Lung (tissue), 11 donors: ENCODE measurements at regions not wholly inside any gene's neighbourhood (a gene's known extent, or its start where the extent isn't known, plus 50 kb on each side); places are given as distances from the start of the nearest gene placed in this dataset.

Source experiments
- ATAC-seq: fragments of 200-7000 bp; cut with Tn5 transposase; one replicate; pipeline ENCODE4 v1.9.1; 2020; ENCODE audit warnings: moderate number of reproducible peaks; ENCODE audit not compliant: insufficient read depth, low FRiP score
- DNase-seq, 3 donors: peaks; one replicate each; pipeline ENCODE4 v3.0.0-alpha.2; 2013 to 2017
- H3K27ac ChIP-seq, 2 donors: one replicate each; pipeline ENCODE4 v1.5.1; 2013; ENCODE audit warnings: mild to moderate bottlenecking in 2 of 2, moderate library complexity in 2 of 2, control low read depth in 1 of 2, inconsistent platforms in 1 of 2, low read depth in 1 of 2, low read length in 1 of 2
- H3K27me3 ChIP-seq, 3 donors: one replicate each; pipeline ENCODE4 v1.5.1; 2013; ENCODE audit warnings: low read length in 2 of 3; ENCODE audit not compliant: control insufficient read depth in 3 of 3, insufficient read depth in 3 of 3
- H3K36me3 ChIP-seq, 4 donors: one replicate each; pipeline ENCODE4 v1.5.1; 2013; ENCODE audit warnings: low read length in 4 of 4, mild to moderate bottlenecking in 1 of 4, moderate library complexity in 1 of 4; ENCODE audit not compliant: control insufficient read depth in 4 of 4, insufficient read depth in 4 of 4
- H3K4me1 ChIP-seq, 5 donors: one replicate each; pipeline ENCODE4 v1.5.1; 2013; ENCODE audit warnings: low read length in 5 of 5, mild to moderate bottlenecking in 2 of 5, moderate library complexity in 1 of 5; ENCODE audit not compliant: control insufficient read depth in 5 of 5, insufficient read depth in 5 of 5
- H3K4me3 ChIP-seq: one replicate; pipeline ENCODE4 v1.5.1; 2013; ENCODE audit warnings: mild to moderate bottlenecking, control low read depth, moderate library complexity
- H3K9ac ChIP-seq, 2 donors: one replicate each; pipeline ENCODE4 v1.5.1; 2013; ENCODE audit warnings: low read length in 2 of 2, control low read depth in 1 of 2; ENCODE audit not compliant: insufficient read depth in 1 of 2
- H3K9me3 ChIP-seq, 4 donors: one replicate each; pipeline ENCODE4 v1.5.1; 2013; ENCODE audit warnings: low read length in 3 of 4, mild to moderate bottlenecking in 1 of 4, moderate library complexity in 1 of 4; ENCODE audit not compliant: control insufficient read depth in 4 of 4, insufficient read depth in 3 of 4
- CTCF ChIP-seq: IDR thresholded peaks from 2 replicates; pipeline ENCODE4 v1.5.1; 2012; ENCODE audit warnings: mild to moderate bottlenecking; ENCODE audit errors: control extremely low read depth, extremely low read depth
- WGBS, 2 donors: extraction: QIAGEN DNeasy Blood & Tissue Kit; methylation state at CpG; one replicate each; pipeline ENCODE4 v1.1.7; 2013; 5-methylcytosine and 5-hydroxymethylcytosine counted together
- donor health status: control.
- donor health status: control.
- donor health status: Bipolar disorder and iron deficiency.
- donor health status: healthy.
- donor health status: DM: yes; HTN: yes; CAD: no.

- no peak overlapping the region for H3K9ac ChIP-seq
- 79 to 92% methylated on average over 4 of the region's 4 CpGs for WGBS, 2 donors
- H3K27me3 ChIP-seq: no peaks in the 10 kb centered on the region
- H3K36me3 ChIP-seq: no peaks in the 10 kb centered on the region
- ATAC-seq (no peak), DNase-seq (no peak)
- H3K4me1 ChIP-seq: peaks cover 0 to 19% (median 5%) of the 10 kb centered on the region in 5 donors
- no peak overlapping the region for H3K27ac ChIP-seq
- H3K4me3 ChIP-seq: no peak overlapping the region
- H3K9me3 ChIP-seq: peaks cover 0 to 7% (median 2%) of the 10 kb centered on the region in 4 donors
- no peak for TF ChIP-seq CTCF
These were observed 241.5 kb downstream of the SOX11 start for GRCh38 chr2:5933669-5934068.

GRCh38 chr2:5937321-5937720 lies 245.1 kb downstream of the SOX11 start:
- peaks cover 0 to 18% (median 5%) of the 10 kb centered on the region in 5 donors for H3K4me1 ChIP-seq
- 76 to 85% methylated on average over 4 of the region's 4 CpGs for WGBS, 2 donors
- peaks cover 0 to 4% (median 0%) of the 10 kb centered on the region in 4 donors for H3K9me3 ChIP-seq
- H3K4me3 ChIP-seq: no peak overlapping the region
- H3K36me3 ChIP-seq: no peaks in the 10 kb centered on the region
- DNase-seq (no peak), ATAC-seq (no peak)
- H3K27me3 ChIP-seq: no peaks in the 10 kb centered on the region
- no peak overlapping the region for H3K27ac ChIP-seq
- H3K9ac ChIP-seq: no peak overlapping the region
- TF ChIP-seq CTCF: no peak

- peak overlapping the region in 1 of 2 donors; percentile 32 for H3K27ac ChIP-seq
- H3K4me3 ChIP-seq: no peak overlapping the region
- peaks cover 0 to 4% (median 0%) of the 10 kb centered on the region in 4 donors for H3K9me3 ChIP-seq
- no peak for TF ChIP-seq CTCF
- H3K27me3 ChIP-seq: no peaks in the 10 kb centered on the region
- no peak overlapping the region for H3K9ac ChIP-seq
- ATAC-seq (no peak), DNase-seq (peak; percentile 66 to 72 (median 68))
- WGBS, 2 donors: 46 to 47% methylated on average over 12 of the region's 12 CpGs
- no peaks in the 10 kb centered on the region for H3K36me3 ChIP-seq
- peaks cover 0 to 14% (median 5%) of the 10 kb centered on the region in 5 donors for H3K4me1 ChIP-seq
These were observed 245.8 kb downstream of the SOX11 start for GRCh38 chr2:5937851-5938565.
